HG02852 (cell line): ENCODE measurements at regions not wholly inside any gene's neighbourhood (a gene's known extent, or its start where the extent isn't known, plus 50 kb on each side); places are given as distances from the start of the nearest gene placed in this dataset.
"Not testable (repeated sequence)": the region's sequence is repeated elsewhere in the genome, so short reads cannot be mapped to it uniquely, and the experiment has no call there.

Experiments
- ATAC-seq: cut with Tn5 transposase; IDR thresholded peaks from one replicate; pipeline ENCODE4 v1.9.1; 2021; ENCODE audit warnings: mild to moderate bottlenecking, moderate library complexity; ENCODE audit not compliant: unreplicated experiment

GRCh38 chr17:71636644-71637043, 484.2 kb upstream of the SOX9 start:
- ATAC-seq, result no peak

GRCh38 chr17:71638668-71639067, 482.2 kb upstream of the SOX9 start:
- no peak for ATAC-seq

- no peak for ATAC-seq
Observed at GRCh38 chr17:71639865-71640264, 481.0 kb upstream of the SOX9 start.

GRCh38 chr17:71646890-71647289, 473.9 kb upstream of the SOX9 start:
- not testable (repeated sequence) for ATAC-seq

GRCh38 chr17:71648342-71648741, 472.5 kb upstream of the SOX9 start:
- ATAC-seq, result not testable (repeated sequence)

GRCh38 chr17:71649941-71650350, 470.9 kb upstream of the SOX9 start:
- ATAC-seq, result no peak

GRCh38 chr17:71655542-71655941, 465.3 kb upstream of the SOX9 start:
- ATAC-seq, result no peak

- ATAC-seq, result no peak
Observed at GRCh38 chr17:71656964-71657858, 463.6 kb upstream of the SOX9 start.

- no peak for ATAC-seq
Observed at GRCh38 chr17:71658996-71659395, 461.8 kb upstream of the SOX9 start.

- ATAC-seq, result no peak
Observed at GRCh38 chr17:71664861-71665260, 456.0 kb upstream of the SOX9 start.

GRCh38 chr17:71666047-71666446, 454.8 kb upstream of the SOX9 start:
- no peak for ATAC-seq

GRCh38 chr17:71667661-71668060, 453.2 kb upstream of the SOX9 start:
- ATAC-seq, result no peak

GRCh38 chr17:71668807-71669206, 452.0 kb upstream of the SOX9 start:
- ATAC-seq, result no peak

- no peak for ATAC-seq
Observed at GRCh38 chr17:71677439-71677838, 443.4 kb upstream of the SOX9 start.

GRCh38 chr17:71679832-71680231, 441.0 kb upstream of the SOX9 start:
- no peak for ATAC-seq

- ATAC-seq, result no peak
Observed at GRCh38 chr17:71681427-71682173, 439.2 kb upstream of the SOX9 start.

GRCh38 chr17:71682174-71682494, 438.7 kb upstream of the SOX9 start:
- ATAC-seq, result no peak

GRCh38 chr17:71689782-71690181, 431.0 kb upstream of the SOX9 start:
- ATAC-seq, result no peak

GRCh38 chr17:71699907-71700306, 420.9 kb upstream of the SOX9 start:
- ATAC-seq, result no peak

GRCh38 chr17:71703701-71704100, 417.1 kb upstream of the SOX9 start:
- ATAC-seq, result no peak

GRCh38 chr17:71709271-71709890, 411.4 kb upstream of the SOX9 start:
- no peak for ATAC-seq

- no peak for ATAC-seq
Observed at GRCh38 chr17:71709946-71710345, 410.9 kb upstream of the SOX9 start.
